GM03348 (cell line): ENCODE measurements at regions not wholly inside any gene's neighbourhood (a gene's known extent, or its start where the extent isn't known, plus 50 kb on each side); places are given as distances from the start of the nearest gene placed in this dataset.

Experiments used
- DNase-seq: peaks from one replicate; pipeline ENCODE4 v3.0.0; 2012; ENCODE audit warnings: low spot score

DNA sequence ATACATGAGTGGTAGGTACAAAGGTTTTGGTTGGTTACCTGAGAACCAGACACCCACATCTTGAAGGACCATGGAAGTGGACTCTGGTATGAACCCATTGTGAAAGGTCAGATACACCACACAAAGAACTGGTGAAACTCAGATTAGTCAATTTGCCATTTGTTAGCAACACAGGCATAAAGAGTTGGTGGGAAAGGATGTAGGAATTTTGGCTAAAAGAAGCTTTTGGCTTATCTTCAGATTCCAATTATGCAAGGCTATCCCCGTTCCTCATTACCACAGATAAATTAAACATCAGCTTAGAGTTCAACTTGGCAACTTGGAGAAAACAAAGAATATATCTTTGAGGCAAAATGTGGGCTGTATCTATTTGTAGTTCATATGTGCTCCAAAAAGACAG lies 87.0 kb upstream of the IRF2BP2 start:
- DNase-seq, result peak; percentile 32

- no peak for DNase-seq
Measured at GRCh38 chr1:234696148-234696576, 86.2 kb upstream of the IRF2BP2 start.

DNA sequence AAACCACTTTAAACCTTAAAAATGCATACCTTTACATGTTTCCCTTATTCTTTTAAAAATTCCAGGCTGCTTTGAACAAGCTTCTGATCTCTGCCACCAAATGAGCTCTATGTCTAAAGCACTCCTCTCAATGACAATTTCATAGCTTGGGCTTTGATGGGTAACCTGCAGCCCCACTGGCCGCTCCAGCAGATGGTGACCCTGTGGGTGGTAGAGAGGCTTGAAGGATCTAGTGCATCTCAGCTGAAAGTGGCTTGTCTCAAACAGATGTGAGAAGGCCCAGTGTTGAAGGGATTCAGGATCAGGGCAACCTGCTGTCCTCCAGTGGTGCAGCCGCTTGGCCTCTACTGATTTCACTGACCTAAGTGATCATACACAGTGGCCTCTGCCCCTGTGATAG lies 84.7 kb upstream of the IRF2BP2 start:
- DNase-seq, result no peak

DNA sequence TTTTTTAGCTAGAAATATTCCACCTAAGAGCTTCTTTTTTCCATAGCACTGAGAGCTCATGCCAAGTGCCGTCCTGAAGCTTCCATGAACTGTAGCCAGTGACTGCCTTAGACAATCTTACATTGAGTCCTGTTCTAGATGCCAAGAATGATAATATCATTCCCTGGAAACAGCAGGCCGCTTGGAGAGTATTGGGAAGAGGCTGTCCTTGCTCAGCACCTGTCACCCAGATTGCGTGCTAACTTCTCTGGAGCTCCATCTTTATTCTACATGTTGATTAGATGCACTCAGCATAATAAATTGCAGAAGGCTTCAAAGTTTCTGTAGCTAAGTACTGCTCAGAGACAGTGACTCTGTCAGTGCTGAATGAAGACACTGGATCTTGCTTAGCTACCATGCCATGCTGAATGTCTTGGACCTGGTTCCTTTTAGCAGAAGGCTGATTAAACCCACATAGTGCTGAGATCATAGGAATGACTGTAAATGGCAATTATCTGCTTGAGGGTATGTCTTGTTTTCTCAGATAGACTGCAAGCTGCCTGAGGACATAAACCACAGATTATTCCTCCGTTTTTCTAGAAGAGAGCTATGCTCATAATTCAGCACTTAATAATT lies 83.1 kb upstream of the IRF2BP2 start:
- no peak for DNase-seq

GRCh38 chr1:234691567-234691966 lies 81.6 kb upstream of the IRF2BP2 start:
- peak; percentile 31 for DNase-seq

GRCh38 chr1:234690872-234691271 lies 80.9 kb upstream of the IRF2BP2 start:
- DNase-seq, result no peak

GRCh38 chr1:234689236-234689635 lies 79.3 kb upstream of the IRF2BP2 start:
- no peak for DNase-seq

GRCh38 chr1:234687011-234687410 lies 77.0 kb upstream of the IRF2BP2 start:
- peak; percentile 15 for DNase-seq

DNA sequence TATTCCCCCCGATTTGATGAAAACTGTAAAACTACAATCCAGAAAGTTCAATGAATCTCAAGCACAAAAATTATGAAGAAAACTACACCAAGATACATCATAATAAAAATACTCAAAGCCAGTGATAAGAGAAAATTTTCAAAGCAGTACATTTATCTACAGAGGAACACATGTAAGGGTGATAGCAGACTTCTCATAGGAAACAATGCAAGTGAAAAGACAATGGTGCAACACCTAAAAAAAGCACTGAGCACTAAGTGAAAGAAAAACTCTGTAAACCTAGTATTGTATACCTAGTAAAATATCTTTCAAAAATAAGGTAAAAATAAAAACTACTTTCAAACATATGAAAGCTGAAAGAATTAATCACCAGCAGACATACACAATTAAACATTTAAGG lies 76.1 kb upstream of the IRF2BP2 start:
- DNase-seq, result no peak

- peak; percentile 49 for DNase-seq
Measured at GRCh38 chr1:234684856-234685255, 74.9 kb upstream of the IRF2BP2 start.

DNA sequence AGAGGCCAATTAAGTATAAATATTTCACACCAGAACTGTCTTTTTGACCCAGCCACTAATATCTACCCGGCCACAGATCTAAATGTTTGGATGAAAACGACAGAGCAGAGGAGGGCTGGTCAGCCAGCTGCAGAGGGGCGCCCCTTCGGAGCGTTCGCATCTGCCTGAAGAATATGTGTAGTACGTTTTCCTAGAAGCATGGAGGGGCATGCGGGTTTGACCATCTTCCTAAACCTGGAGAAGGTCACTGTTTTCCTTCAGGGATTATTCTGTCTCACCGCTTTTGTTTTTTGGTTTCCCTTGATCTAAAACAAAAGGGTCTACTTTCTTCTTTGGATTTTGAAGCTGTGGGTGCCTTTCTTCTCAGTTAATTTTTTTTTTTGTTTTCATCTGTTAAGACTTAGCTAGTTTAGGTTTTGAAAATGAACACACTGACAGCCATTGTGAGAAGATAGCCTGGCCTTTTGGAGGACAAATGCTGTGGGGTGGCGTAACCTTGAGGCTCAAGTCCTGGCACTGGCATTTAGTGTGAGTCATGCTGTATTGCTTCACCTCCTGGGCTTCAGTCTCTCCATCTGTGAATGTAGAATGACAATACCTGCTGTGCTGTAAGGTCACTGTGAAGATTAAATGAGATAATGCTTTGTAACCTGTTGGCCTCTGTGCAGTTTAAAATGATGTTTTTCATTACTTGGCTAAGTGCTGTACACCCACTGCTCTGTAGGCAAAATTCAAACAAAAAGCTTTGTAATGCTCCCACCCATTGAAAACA lies 74.1 kb upstream of the IRF2BP2 start:
- DNase-seq, result peak; percentile 78

GRCh38 chr1:234683127-234683860 lies 73.3 kb upstream of the IRF2BP2 start:
- no peak for DNase-seq

GRCh38 chr1:234681990-234682389 lies 72.0 kb upstream of the IRF2BP2 start:
- no peak for DNase-seq

DNA sequence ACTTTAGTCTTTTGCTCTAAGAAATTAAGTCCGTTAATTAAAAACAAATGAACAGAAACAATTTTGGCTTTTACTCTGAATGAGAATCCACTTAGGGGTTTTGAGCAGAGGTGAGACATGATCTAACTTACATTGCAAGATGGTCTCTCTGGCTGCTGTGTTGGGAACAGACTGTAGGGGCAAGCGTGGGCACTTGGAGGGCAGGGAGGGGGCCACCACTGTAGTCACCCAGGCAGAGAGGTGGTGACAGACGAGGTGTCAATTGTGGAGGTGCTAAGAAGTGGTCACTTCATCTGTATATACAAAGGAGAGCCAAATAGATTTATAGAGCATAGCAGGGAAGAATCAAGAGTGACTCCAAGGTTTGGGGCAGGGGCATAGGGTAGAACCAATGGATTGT lies 71.1 kb upstream of the IRF2BP2 start:
- DNase-seq, result no peak

DNA sequence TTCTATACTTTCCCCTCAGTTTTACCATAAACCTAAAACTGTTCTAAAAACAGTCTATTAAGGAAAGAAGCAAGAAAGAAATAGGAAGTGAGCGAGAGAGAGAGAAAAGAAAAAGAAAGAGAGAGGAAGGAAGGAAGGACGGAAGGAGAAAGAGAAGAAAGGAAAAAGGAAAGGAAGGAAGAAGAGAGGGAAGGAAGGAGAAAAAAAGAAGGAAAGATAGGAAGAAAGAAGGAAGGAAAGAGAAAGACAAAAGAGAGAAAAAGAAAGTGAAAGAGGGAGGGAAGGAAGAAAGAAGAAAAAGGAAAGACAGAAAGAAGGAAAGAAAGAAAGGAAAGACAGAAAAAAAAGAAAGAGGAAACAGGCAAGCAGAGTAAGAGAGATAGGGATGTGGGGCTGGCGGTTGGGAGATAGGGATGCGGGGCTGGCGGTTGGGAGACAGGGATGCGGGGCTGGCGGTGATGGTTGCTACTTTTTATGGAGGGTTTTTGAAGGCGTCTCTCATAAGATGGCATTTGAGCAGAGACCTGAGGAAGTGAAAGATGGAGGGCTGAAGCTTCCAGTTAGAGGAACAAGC lies 70.4 kb upstream of the IRF2BP2 start:
- no peak for DNase-seq

GRCh38 chr1:234676103-234676594 lies 66.2 kb upstream of the IRF2BP2 start:
- DNase-seq, result peak; percentile 84

GRCh38 chr1:234675572-234675971 lies 65.6 kb upstream of the IRF2BP2 start:
- no peak for DNase-seq

DNA sequence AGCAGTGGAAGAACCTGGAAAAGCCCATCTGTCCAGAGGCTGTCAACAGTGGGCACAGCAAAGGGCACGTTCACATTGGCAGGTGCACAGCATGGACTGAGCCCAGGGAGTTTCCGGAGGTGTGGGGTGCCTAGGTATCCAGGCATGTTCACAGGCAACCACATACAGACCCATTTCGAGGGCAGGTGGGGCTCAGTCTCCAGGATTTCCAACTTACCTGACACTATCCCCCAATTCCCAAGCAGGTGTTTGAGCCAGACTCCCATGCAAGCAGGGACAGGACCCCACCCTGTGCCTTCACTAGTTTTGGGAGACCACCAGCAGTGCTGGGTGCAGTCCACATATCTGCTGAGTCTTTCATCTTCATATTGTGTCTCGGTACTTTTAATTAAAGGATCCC lies 65.0 kb upstream of the IRF2BP2 start:
- no peak for DNase-seq

DNA sequence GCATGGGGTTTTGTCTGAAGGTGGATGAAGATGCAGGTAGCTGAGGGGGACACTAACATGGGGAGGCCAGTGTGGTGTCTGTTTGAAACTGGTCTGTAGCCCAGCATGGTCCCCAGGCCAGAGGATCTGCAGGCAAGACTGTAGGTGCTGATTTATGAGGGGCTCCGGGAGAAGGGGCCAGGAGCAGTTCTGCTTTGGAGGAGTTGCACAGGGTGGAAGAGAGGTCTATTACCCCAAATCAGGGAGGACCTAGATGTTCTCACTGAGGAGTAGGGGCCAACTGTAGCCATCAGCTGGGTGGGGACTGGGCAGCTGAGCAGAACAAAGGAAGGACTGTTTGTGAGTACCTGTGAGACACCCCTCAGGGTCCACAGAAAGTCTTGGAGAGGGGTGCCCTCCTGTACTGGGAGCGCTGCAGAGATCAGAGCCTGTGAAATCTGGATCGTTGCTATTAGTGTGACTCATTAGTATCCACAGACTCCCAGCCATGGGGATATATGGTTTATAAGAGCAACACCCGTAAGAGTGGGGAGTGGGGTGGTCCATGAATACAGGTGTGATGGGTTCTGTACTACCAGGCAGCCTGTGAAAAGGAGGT lies 64.3 kb upstream of the IRF2BP2 start:
- DNase-seq, result no peak

DNA sequence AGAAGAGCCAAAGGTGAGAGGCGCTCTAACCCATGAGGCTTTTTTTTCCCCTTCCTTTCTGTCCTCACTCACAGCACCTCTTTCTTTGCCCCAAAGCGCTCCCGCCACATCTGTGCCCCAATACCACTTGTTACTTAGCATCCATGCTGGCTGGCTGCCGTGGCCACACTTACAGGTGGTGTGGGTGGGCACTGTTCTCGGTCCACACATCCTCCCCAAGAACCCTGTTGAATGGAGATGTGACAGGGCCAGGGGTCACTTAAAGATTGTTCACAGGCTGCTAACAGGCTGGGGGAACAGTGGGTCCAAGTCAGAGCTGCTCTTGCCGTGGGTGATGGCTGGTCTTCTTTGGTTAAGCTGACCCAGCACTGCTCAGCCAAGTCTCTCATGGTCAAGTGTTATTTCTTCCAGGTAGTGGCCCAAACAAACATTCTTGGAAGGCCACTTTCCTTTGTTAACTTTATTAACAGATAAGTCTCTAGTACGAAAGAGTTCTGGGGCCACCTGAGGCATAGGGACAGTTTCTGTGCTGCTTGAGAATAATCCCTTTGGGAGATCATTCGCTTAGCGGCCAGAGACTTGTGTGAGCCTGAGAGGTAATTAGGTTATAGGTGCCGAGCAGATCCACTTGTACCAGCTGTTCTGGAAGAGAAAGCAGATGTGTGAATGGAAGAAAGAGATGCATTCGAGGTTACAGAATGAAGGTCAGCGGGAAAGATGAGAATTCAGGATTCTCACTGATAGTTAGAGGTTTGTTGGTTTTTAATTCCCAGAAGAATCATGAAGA lies 62.6 kb upstream of the IRF2BP2 start:
- DNase-seq, result no peak

DNA sequence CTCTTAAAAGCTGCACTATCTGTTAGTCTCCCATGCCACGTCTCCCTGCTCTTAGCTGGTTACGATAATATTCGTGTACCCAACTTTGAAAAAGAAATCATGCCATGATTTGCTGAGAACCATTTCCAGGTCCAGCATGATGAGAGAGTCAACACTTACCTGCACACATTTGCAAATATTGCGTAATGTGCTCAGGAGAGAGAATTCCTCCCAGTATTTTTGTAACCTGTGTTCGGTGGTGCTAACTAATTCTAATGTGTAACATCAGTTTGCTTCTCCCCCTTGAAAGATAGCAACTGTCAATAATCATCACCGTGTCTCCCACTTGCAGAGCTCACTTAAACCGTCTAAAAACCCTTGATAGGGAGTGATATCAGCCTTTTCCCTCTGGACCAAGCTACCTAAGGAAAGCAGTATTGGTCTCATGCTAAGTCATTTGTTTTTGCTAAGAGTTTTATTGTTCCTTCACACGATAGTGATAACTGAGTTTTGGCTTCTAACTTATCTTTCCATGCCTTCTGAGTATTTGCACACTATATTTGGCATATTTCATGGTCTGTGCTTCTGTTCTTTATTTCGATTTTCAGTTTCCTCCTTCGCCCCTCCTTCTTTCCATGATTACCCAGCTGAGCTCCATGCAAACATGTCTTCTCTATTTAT lies 61.1 kb upstream of the IRF2BP2 start:
- DNase-seq, result no peak
